SK-N-SH (cell line): ENCODE measurements at regions not wholly inside any gene's neighbourhood (a gene's known extent, or its start where the extent isn't known, plus 50 kb on each side); places are given as distances from the start of the nearest gene placed in this dataset.

Experiments
- CTCF ChIA-PET: fragments of 300-600, 350-600 bp; formaldehyde crosslinking; extraction: SDS; loops from one replicate; lab custom pipeline; 2021; lab: Yijun Ruan, JAX
- POLR2A ChIA-PET: fragments of 350-600 bp; sonication (Branson Sonifier 250); formaldehyde crosslinking; extraction: SDS; loops from one replicate; lab custom pipeline; 2020; ENCODE audit warnings: antibody characterized with exemption, inconsistent platforms; lab: Yijun Ruan, JAX
- DNase-seq: peaks from one replicate; pipeline ENCODE4 v3.0.0; 2012
- H2AFZ ChIP-seq: fragments of 200-600 bp; sonication (generic); 2 replicates; pipeline ENCODE4 v1.8.1; 2016; ENCODE audit warnings: antibody characterized with exemption, mild to moderate bottlenecking, low read depth
- H3F3A ChIP-seq: fragments of 200-600 bp; sonication (generic); replicated peaks from 2 replicates; pipeline ENCODE3; 2016; ENCODE audit warnings: antibody characterized with exemption, mild to moderate bottlenecking; ENCODE audit not compliant: insufficient read depth
- H3K27ac ChIP-seq, 2 experiments: fragments of 200-500 bp in 1 of 2; fragments of 200-600 bp in 1 of 2; sonication (Bioruptor generic) in 1 of 2; sonication (generic), shearing (Covaris generic) in 1 of 2; 2 replicates each; pipeline versions ENCODE4 v1.5.1 to v1.6.1; 2014 to 2016; ENCODE audit warnings: low read depth in 2 of 2, inconsistent platforms in 1 of 2, low read length in 1 of 2, mild to moderate bottlenecking in 1 of 2, mixed read lengths in 1 of 2
- H3K27me3 ChIP-seq: fragments of 200-600 bp; sonication (generic), shearing (Covaris generic); 2 replicates; pipeline ENCODE4 v1.6.1; 2016; ENCODE audit warnings: mixed run types; ENCODE audit not compliant: insufficient read depth
- H3K36me3 ChIP-seq, 2 experiments: fragments of 200-500 bp in 1 of 2; fragments of 200-600 bp in 1 of 2; sonication (Bioruptor generic) in 1 of 2; sonication (generic) in 1 of 2; replicated peaks in 1 of 2; 2 replicates each; pipeline versions ENCODE3 to v1.5.1; 2014 to 2016; ENCODE audit warnings: low read length in 1 of 2, mild to moderate bottlenecking in 1 of 2; ENCODE audit not compliant: insufficient read depth in 2 of 2, control insufficient read depth in 1 of 2
- H3K4me1 ChIP-seq, 2 experiments: fragments of 200-500 bp in 1 of 2; fragments of 200-600 bp in 1 of 2; sonication (Bioruptor generic) in 1 of 2; sonication (generic), shearing (Covaris generic) in 1 of 2; 2 replicates each; pipeline versions ENCODE4 v1.5.1 to v1.6.1; 2014 to 2016; ENCODE audit warnings: low read depth in 1 of 2, low read length in 1 of 2, mixed run types in 1 of 2; ENCODE audit not compliant: insufficient read depth in 2 of 2, control insufficient read depth in 1 of 2
- H3K4me2 ChIP-seq: fragments of 200-600 bp; sonication (generic), shearing (Covaris generic); 2 replicates; pipeline ENCODE4 v1.6.1; 2017; ENCODE audit warnings: mixed run types
- H3K4me3 ChIP-seq, 2 experiments: fragments of 200-500 bp in 1 of 2; fragments of 200-600 bp in 1 of 2; sonication (Bioruptor generic) in 1 of 2; sonication (generic), shearing (Covaris generic) in 1 of 2; 2 replicates each; pipeline versions ENCODE4 v1.5.1 to v1.8.1; 2014 to 2016; ENCODE audit warnings: low read depth in 2 of 2, inconsistent platforms in 1 of 2, low read length in 1 of 2, mild to moderate bottlenecking in 1 of 2, mixed read lengths in 1 of 2, moderate library complexity in 1 of 2
- H3K79me2 ChIP-seq: fragments of 200-600 bp; sonication (generic); 2 replicates; pipeline ENCODE4 v1.8.1; 2017; ENCODE audit warnings: mild to moderate bottlenecking; ENCODE audit not compliant: insufficient read depth
- H3K9ac ChIP-seq: fragments of 200-600 bp; sonication (generic); 2 replicates; pipeline ENCODE4 v1.6.1; 2017; ENCODE audit warnings: mixed run types
- H3K9me2 ChIP-seq: fragments of 200-600 bp; sonication (generic); 2 replicates; pipeline ENCODE4 v1.6.1; 2017; ENCODE audit warnings: mixed run types
- H3K9me3 ChIP-seq: fragments of 200-600 bp; sonication (generic); 2 replicates; pipeline ENCODE4 v1.6.1; 2017; ENCODE audit warnings: mixed run types, mild to moderate bottlenecking, moderate library complexity
- H4K20me1 ChIP-seq: fragments of 200-600 bp; sonication (generic); 2 replicates; pipeline ENCODE4 v1.6.1; 2017; ENCODE audit warnings: mild to moderate bottlenecking, mixed run types; ENCODE audit not compliant: insufficient read depth
- CHD2 ChIP-seq: fragments of 150-350 bp; IDR thresholded peaks from 2 replicates; pipeline ENCODE4 v1.6.1; 2018; ENCODE audit warnings: low read length; ENCODE audit not compliant: partially characterized antibody
- EP300 ChIP-seq, 2 experiments: IDR thresholded peaks; 2 replicates each; pipeline versions ENCODE4 v1.4.0 to v1.6.1; 2012; ENCODE audit warnings: borderline replicate concordance in 1 of 2, low read depth in 1 of 2, low read length in 1 of 2
- FOSL2 ChIP-seq: IDR thresholded peaks from 2 replicates; pipeline ENCODE4 v1.4.0; 2012; ENCODE audit warnings: low read depth, mild to moderate bottlenecking, moderate library complexity, borderline replicate concordance
- MEF2A ChIP-seq: IDR thresholded peaks from 2 replicates; pipeline ENCODE4 v1.4.0; 2012; ENCODE audit warnings: low read depth, borderline replicate concordance
- NRF1 ChIP-seq: IDR thresholded peaks from 2 replicates; pipeline ENCODE4 v1.6.1; 2012; ENCODE audit warnings: low read depth, mild to moderate bottlenecking, low read length
- POLR2AphosphoS5 ChIP-seq: IDR thresholded peaks from 2 replicates; pipeline ENCODE4 v1.6.1; 2012; ENCODE audit warnings: low read depth, low read length
- REST ChIP-seq: IDR thresholded peaks from 2 replicates; pipeline ENCODE4 v1.6.1; 2012; ENCODE audit warnings: mild to moderate bottlenecking, low read depth, low read length, moderate library complexity
- RFX5 ChIP-seq: IDR thresholded peaks from 2 replicates; pipeline ENCODE4 v1.6.1; 2012; ENCODE audit warnings: mild to moderate bottlenecking, improper control_type of control experiment, low read length
- SIN3A ChIP-seq: IDR thresholded peaks from 2 replicates; pipeline ENCODE4 v1.6.1; 2012; ENCODE audit warnings: low read depth, mild to moderate bottlenecking, low read length, moderate library complexity, borderline replicate concordance
- TCF12 ChIP-seq: IDR thresholded peaks from 2 replicates; pipeline ENCODE4 v1.4.0; 2012
- TEAD4 ChIP-seq: IDR thresholded peaks from 2 replicates; pipeline ENCODE4 v1.4.0; 2012; ENCODE audit warnings: mild to moderate bottlenecking, borderline replicate concordance; ENCODE audit not compliant: insufficient read depth
- YY1 ChIP-seq: IDR thresholded peaks from 2 replicates; pipeline ENCODE4 v1.4.0; 2012; ENCODE audit warnings: low read depth, mild to moderate bottlenecking
- WGBS: methylation state at CpG from one replicate; pipeline ENCODE4 v1.1.6; 2017; ENCODE audit warnings: low lambda C conversion rate; 5-methylcytosine and 5-hydroxymethylcytosine counted together
- TF ChIP-seq, protein P1 (sequence below): IDR thresholded peaks from 2 replicates; pipeline ENCODE4; 2012
- TF ChIP-seq, protein P2 (sequence below): fragments of 200-600 bp; sonication (generic); IDR thresholded peaks from 2 replicates; pipeline ENCODE4 v1.6.1; 2017; ENCODE audit warnings: antibody characterized with exemption, mild to moderate bottlenecking, moderate library complexity
- TF ChIP-seq, protein P3 (sequence below): IDR thresholded peaks from 2 replicates; pipeline ENCODE4 v1.4.0; 2012; ENCODE audit warnings: low read depth, borderline replicate concordance

DNA sequence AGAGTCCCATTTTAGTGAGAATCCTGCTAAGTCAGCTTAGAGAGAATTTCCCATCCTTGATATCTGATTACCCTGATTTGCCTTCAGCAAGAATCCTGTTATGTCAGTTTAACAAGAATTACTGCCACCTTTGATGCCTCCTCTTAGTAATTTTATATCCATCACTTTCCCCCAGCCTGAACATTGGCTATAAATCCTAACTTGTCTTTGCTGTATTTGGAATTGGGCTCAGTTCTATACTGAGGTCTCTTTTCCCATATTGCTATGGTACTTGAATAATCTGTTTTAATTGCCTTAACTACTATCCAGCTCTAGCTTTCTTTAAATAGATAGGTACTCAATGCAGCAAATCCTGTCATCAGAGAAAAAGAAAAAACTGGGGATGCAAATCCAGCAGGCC is 842.0 kb upstream of the ADAMTS5 start:
- DNase-seq: no peak
- no peak overlapping the region for H3K4me2 ChIP-seq
- no peak overlapping the region for H3K4me3 ChIP-seq
- no peaks in the 10 kb centered on the region for H3K36me3 ChIP-seq
- no peak overlapping the region for H2AFZ ChIP-seq
- TF ChIP-seq REST: no peak
- no peak for TF ChIP-seq TCF12
- TF ChIP-seq, protein P1, sequence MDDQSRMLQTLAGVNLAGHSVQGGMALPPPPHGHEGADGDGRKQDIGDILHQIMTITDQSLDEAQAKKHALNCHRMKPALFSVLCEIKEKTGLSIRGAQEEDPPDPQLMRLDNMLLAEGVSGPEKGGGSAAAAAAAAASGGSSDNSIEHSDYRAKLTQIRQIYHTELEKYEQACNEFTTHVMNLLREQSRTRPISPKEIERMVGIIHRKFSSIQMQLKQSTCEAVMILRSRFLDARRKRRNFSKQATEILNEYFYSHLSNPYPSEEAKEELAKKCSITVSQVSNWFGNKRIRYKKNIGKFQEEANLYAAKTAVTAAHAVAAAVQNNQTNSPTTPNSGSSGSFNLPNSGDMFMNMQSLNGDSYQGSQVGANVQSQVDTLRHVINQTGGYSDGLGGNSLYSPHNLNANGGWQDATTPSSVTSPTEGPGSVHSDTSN: no peak
- TF ChIP-seq YY1: no peak
- no peak for TF ChIP-seq CHD2
- no peak for TF ChIP-seq RFX5
- TF ChIP-seq, protein P2, sequence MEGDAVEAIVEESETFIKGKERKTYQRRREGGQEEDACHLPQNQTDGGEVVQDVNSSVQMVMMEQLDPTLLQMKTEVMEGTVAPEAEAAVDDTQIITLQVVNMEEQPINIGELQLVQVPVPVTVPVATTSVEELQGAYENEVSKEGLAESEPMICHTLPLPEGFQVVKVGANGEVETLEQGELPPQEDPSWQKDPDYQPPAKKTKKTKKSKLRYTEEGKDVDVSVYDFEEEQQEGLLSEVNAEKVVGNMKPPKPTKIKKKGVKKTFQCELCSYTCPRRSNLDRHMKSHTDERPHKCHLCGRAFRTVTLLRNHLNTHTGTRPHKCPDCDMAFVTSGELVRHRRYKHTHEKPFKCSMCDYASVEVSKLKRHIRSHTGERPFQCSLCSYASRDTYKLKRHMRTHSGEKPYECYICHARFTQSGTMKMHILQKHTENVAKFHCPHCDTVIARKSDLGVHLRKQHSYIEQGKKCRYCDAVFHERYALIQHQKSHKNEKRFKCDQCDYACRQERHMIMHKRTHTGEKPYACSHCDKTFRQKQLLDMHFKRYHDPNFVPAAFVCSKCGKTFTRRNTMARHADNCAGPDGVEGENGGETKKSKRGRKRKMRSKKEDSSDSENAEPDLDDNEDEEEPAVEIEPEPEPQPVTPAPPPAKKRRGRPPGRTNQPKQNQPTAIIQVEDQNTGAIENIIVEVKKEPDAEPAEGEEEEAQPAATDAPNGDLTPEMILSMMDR: no peak
- no peak for TF ChIP-seq POLR2AphosphoS5
- H3K9me2 ChIP-seq: no peaks in the 10 kb centered on the region
- H3K9me3 ChIP-seq: no peaks in the 10 kb centered on the region
- ChIA-PET CTCF (no interaction called here), POLR2A (no interaction called here)
- H3K9ac ChIP-seq: no peak overlapping the region
- H3K4me1 ChIP-seq: no peaks in the 10 kb centered on the region
- no peaks in the 10 kb centered on the region for H3K27me3 ChIP-seq
- H4K20me1 ChIP-seq: no peaks in the 10 kb centered on the region
- no peaks in the 10 kb centered on the region for H3K79me2 ChIP-seq
- H3F3A ChIP-seq: no peaks in the 10 kb centered on the region
- no peak overlapping the region for H3K27ac ChIP-seq

DNA sequence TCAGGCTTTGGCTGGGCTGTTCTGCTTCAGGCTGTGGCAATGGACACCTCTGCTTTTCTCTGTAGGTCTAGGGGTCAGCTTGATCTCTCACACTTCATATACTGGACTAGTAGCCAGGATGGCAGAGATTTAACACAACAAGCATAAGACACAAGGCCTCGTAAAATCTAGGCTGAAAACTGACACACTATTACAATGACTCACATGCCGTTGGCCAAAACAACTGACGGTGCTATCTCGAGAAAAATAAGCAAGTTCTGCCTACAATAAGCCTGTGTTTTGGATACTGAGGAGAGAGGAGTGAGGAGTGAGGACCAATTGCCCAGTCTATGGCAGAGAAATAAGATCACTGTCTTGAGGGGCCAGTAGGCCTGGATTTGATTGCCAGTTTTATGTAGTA is 840.7 kb upstream of the ADAMTS5 start:
- Histone ChIP-seq H3F3A (no peaks in the 10 kb centered on the region), H3K79me2 (no peaks in the 10 kb centered on the region), H3K27ac (no peak overlapping the region), H2AFZ (no peak overlapping the region), H3K4me1 (no peaks in the 10 kb centered on the region), H3K9me2 (no peaks in the 10 kb centered on the region), H4K20me1 (no peaks in the 10 kb centered on the region), H3K4me2 (no peak overlapping the region), H3K4me3 (no peak overlapping the region), H3K27me3 (no peaks in the 10 kb centered on the region), H3K36me3 (no peaks in the 10 kb centered on the region), H3K9me3 (no peaks in the 10 kb centered on the region), H3K9ac (no peak overlapping the region)
- POLR2A ChIA-PET: no interaction called here
- no peak for DNase-seq
- TF ChIP-seq SIN3A: no peak
- TF ChIP-seq MEF2A: no peak
- no peak for TF ChIP-seq EP300 (IDR thresholded peaks at IDR 0.05; ENCODE audit: borderline replicate concordance in 1 of 2, low read depth in 1 of 2, low read length in 1 of 2)
- TF ChIP-seq FOSL2: no peak
- no peak for TF ChIP-seq TEAD4
- TF ChIP-seq NRF1: no peak
- TF ChIP-seq, protein P3, sequence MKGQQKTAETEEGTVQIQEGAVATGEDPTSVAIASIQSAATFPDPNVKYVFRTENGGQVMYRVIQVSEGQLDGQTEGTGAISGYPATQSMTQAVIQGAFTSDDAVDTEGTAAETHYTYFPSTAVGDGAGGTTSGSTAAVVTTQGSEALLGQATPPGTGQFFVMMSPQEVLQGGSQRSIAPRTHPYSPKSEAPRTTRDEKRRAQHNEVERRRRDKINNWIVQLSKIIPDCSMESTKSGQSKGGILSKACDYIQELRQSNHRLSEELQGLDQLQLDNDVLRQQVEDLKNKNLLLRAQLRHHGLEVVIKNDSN: no peak
- TF ChIP-seq, protein P1: no peak
- TF ChIP-seq CHD2: no peak
- CTCF ChIA-PET: interaction anchor here (0.6 kb wide), 1 partner anchor 940 kb away, joined by 3 read pairs; no protein-coding TSS in a partner anchor
- 58% methylated on average over 4 of the region's 4 CpGs for WGBS
